Inflammatory macrophage treated with lipopolysaccharide for 4 hours (primary cell): ENCODE measurements at regions not wholly inside any gene's neighbourhood (a gene's known extent, or its start where the extent isn't known, plus 50 kb on each side); places are given as distances from the start of the nearest gene placed in this dataset.
"Not testable (repeated sequence)": the region's sequence is repeated elsewhere in the genome, so short reads cannot be mapped to it uniquely, and the experiment has no call there.

Source experiments
- DNase-seq: peaks from one replicate; pipeline ENCODE4 v3.0.0-alpha.2; 2020

DNA sequence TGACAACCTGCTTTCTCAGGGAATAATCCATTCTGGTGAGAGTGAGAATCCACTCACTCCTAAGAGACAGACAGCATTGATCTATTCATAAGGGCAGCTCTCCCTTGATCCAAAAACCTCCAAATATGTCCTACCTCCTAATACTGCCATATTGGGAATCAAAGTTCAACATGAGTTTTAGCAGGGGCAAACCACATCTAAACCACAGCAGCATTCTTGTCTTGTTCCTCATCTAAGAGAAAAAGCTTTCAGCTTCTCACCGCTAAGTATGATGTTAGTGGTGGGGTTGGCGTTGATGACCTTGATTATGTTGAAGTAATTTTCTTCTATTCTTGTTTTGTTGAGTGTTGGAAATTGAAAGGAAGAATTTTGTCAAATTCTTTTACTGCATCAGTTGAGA is 69.6 kb downstream of the SERTM2 start:
- no peak for DNase-seq

DNA sequence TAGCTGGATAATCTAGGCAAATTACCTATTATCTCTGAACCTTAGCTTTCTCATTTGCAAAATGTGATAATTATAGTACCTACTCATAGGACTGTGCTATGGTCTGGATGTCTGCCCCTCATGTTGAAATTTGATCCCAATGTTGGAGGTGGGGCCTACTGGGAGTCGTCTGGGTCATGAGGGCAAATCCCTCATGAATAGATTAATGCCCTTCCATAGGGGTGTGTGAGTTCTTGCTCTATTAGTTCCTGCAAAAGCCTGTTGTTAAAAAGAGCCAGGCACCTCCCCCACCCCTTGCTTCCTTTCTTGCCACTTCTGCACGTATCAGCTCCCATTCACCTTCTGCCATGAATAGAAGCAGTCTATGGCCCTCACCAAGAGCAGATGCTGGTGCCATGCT is 73.9 kb downstream of the SERTM2 start:
- no peak for DNase-seq

DNA sequence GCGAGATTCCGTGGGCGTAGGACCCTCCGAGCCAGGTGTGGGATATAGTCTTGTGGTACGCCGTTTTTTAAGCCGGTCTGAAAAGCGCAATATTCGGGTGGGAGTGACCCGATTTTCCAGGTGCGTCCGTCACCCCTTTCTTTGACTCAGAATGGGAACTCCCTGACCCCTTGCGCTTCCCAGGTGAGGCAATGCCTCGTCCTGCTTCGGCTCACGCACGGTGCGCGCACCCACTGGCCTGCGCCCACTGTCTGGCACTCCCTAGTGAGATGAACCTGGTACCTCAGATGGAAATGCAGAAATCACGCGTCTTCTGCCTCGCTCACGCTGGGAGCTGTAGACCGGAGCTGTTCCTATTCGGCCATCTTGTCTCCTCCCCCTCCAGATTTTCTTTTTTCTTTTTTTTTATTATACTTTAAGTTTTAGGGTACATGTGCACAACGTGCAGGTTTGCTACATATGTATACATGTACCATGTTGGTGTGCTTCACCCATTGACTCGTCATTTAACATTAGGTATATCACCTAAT is 83.0 kb downstream of the SERTM2 start:
- not testable (repeated sequence) for DNase-seq

DNA sequence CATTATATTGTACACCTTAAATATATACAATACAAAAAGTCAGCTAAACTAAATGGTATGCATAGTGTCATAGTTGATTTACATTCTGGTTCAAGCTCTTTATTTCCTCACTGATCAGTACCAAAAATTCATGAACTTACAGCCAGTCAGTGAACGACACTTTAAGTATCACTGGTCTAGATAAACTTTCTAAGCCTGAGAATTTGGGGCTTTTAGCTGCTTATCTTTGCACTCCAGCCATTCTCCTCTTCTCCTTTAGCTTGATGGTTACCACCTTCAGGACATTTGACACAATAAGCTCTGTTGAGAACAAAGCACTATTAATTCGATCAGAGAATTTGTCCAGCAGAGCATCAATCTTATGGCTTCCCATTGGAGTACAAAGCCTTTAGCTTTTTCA is 83.0 kb upstream of the ALG13 start:
- DNase-seq = no peak

DNA sequence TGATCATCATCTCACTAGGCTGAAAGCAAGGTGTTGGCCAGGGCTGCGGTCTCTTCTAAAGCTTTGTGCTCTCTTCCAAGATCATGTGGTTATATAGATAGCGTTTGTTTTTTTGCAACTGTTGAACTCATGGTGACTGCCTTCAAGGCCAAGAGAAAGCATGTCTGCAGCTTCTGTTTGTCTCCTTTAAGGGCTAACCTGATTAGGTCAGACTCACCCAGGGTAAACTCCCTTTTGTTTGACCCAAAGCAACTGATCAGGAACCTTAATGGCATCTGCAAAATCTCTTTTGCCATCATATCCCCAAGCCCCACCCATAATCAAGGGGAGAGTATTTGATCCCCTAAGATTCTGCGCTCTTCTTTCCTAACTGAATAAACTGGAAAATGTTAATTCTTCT is 72.2 kb upstream of the ALG13 start:
- no peak for DNase-seq

DNA sequence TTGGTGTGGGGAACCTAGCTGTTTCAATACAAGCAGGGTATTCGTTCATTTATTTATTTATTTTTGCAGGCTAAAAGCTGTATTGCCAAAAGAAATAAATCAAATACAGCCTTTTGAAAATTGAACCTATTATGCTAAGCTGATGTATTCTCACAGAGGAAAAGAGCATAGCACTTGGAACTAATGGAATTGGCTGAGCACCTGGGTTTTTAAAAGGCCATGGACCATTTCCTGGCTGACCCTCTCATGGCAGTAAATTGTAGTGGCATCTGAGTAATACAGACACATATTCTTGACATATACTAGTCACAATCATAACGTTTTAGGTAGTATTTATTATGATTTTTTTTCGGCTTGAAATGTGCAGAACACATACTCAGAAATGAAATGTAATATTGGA is 71.8 kb upstream of the ALG13 start:
- no peak for DNase-seq

DNA sequence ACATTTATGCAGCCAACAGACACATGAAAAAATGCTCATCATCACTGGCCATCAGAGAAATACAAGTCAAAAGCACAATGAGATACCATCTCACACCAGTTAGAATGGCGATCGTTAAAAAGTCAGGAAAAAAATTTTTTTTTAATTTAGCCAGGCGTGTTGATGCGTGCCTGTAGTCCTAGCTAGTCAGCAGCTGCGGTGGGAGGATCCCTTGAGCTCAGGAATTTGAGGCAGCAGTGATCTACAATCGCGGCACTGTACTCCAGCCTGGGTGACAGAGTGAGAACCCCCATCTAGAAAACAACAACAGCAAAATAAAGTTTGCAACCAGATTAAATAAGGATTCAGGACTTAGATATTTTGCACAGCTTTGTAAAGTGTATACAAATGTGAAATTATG is 65.7 kb upstream of the ALG13 start:
- no peak for DNase-seq

DNA sequence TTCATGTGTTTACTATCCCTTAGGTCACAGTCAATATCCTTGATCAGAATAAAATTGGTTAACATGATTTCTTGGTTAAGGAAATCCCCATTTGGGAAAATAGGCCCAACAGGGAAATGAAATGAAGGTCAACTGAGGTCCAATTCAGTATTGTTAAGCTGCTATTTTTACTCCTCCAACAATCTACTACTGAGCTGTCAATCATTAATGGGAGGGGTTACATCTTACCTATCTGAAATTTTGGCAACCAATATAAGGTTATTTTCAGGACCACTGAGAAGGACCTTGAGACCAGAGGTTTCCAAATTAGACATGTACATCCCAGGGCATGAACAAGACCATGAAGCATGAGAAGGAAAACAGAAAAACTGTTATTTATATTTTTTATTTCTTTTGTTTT is 64.2 kb upstream of the ALG13 start:
- no peak for DNase-seq

DNA sequence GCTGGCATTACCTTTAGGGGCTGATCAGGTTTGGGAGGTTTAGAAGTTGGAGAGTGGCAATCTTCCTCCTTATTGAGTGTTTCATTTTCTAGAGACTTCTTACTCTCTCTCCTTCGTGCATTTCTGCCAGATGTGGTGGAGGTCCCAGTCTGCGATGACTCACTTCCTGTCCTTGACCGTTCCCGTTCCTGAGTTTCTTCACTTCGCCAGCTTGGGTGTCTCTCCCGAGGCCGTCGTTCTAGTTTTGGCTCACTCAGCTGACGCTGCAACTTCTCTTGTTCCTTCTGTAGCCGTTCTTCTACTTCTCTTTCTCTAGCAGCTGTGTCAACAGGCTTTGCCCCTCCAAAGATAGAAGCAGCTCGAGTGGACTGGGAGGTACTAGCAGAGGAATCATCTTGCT is 60.9 kb upstream of the ALG13 start:
- DNase-seq = peak; percentile 19

DNA sequence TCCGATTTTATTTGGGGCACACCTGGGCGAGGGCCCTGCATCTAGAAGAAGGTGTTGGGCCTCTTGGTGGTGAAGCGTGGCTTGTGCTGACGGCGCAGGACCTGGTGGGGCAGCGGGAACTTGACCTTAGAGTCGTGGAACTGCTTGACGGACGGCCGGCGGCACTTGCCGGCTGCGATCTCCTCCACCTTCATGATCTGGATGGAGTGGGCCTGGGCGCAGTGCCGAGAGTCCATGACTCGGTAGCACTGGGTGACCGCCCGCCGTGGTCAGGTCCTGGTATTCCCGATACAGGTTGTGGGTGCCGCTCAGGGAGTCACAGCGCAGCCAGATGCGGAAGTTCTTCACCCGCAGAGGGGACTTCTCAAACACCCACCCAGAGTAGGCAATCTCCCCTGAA is 56.8 kb upstream of the ALG13 start:
- no peak for DNase-seq

DNA sequence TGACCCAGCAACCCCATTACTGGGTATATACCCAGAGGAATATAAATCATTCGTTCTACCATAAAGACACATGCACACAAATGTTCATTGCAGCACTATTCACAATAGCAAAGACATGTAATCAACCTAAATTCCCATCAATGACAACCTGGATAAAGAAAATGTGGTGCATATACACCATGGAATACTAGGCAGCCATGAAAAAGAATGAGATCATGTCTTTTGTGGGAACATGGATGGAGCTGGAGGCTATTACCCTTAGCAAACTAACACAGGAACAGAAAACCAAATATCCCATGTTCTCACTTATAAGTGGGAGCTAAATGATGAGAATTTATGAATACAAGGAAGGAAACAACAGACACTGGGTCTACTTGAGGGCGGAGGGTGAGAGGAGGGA is 53.7 kb upstream of the ALG13 start:
- not testable (repeated sequence) for DNase-seq
